Central memory CD8-positive, alpha-beta T cell (primary cell): ENCODE measurements at regions not wholly inside any gene's neighbourhood (a gene's known extent, or its start where the extent isn't known, plus 50 kb on each side); places are given as distances from the start of the nearest gene placed in this dataset.

Experiments used
- ATAC-seq: fragments of 150-1000 bp; cut with Tn5 transposase; replicated peaks from 2 replicates; pipeline ENCODE4 v1.10.0; 2022; ENCODE audit warnings: mild to moderate bottlenecking, moderate FRiP score, moderate number of reproducible peaks; ENCODE audit not compliant: poor library complexity, severe bottlenecking; ENCODE audit errors: extremely low read depth
- DNase-seq, 2 donors: peaks; one replicate each; pipeline ENCODE4 v3.0.0; 2021; ENCODE audit warnings: low spot score in 2 of 2
- H3K27ac Mint-ChIP-seq: one replicate; pipeline ENCODE4 v1.8.0; 2022; ENCODE audit warnings: low read depth, mild to moderate bottlenecking, moderate library complexity, mixed read lengths
- H3K27me3 Mint-ChIP-seq: one replicate; pipeline ENCODE4 v1.8.0; 2022; ENCODE audit warnings: mixed read lengths
- H3K36me3 Mint-ChIP-seq: one replicate; pipeline ENCODE4 v1.8.0; 2022; ENCODE audit warnings: mild to moderate bottlenecking, moderate library complexity, mixed read lengths; ENCODE audit not compliant: insufficient read depth
- H3K4me1 Mint-ChIP-seq: one replicate; pipeline ENCODE4 v1.8.0; 2022; ENCODE audit warnings: mixed read lengths
- H3K4me3 Mint-ChIP-seq: one replicate; pipeline ENCODE4 v1.8.0; 2022; ENCODE audit warnings: mild to moderate bottlenecking, moderate library complexity, mixed read lengths
- H3K9me3 Mint-ChIP-seq: one replicate; pipeline ENCODE4 v1.8.0; 2022; ENCODE audit warnings: mixed read lengths

DNA sequence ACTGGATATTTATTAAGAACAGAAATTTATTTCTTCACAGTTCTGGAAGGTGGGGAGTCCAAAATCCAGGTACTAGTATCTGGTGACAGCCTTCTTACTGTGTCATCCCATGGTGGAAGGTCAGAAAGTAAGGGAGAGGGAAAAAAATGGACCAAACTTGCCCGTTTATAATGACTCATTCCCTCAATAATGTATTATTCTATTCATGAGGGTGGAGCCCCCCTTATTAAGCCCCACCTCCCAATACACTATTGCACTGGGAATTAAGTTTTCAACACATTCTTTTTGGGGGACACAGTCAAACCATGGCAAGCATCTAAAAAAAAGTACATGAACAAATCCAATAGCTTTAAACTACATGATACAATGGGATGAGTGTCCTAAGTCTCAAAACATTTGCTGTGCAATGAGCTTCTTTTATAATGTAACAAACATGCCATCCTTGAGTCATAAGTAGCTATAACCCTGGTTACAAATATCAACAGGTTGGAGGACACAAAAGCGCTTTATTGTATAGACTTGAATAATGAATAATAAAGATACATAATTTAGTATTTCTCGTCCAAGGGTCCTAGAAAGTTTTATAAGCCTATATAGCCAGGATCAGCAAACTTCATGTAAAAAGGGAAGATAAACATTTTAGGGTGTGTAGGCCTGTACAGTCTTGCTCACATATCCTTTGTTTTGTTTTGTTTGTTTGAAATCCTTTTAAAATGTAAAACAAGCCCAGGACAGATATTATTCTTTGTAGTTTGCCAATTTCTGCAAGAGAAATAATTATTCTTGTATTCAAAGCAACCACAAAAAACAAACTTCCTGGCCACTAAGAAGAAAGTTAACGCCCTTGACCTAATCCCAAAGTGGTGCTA, 160.6 kb upstream of the RAP2B start:
- H3K36me3 Mint-ChIP-seq = no peaks in the 10 kb centered on the region

DNA sequence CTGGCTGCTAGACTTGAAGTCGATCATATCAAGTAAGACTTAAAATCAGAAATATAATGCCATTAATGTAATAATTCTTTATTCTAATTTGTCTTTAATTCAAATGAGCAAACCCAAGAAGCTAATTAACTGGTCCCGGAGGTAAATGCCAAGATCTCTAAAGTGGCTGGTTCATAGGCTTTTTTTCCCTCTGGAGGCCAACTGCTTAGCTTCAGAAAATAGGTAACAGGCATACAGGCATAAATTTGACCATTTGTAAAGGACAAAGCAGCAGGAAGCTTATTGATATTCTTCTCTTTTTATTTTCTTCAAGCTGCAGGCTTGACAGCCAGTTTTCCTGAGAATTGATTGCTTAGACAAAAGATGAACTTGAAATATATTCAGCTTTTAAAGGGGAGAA, 158.6 kb upstream of the RAP2B start:
- no peak for DNase-seq
- peaks cover 49% of the 10 kb centered on the region for H3K27me3 Mint-ChIP-seq
- H3K9me3 Mint-ChIP-seq = no peaks in the 10 kb centered on the region
- no peaks in the 10 kb centered on the region for H3K4me1 Mint-ChIP-seq
- H3K36me3 Mint-ChIP-seq = no peaks in the 10 kb centered on the region
- no peak overlapping the region for H3K4me3 Mint-ChIP-seq
- ATAC-seq = no peak
- H3K27ac Mint-ChIP-seq = no peak overlapping the region

More for the DNA sequence above, 160.6 kb upstream of the RAP2B start:
- H3K27ac Mint-ChIP-seq = no peak overlapping the region
- peaks cover 54% of the 10 kb centered on the region for H3K27me3 Mint-ChIP-seq
- ATAC-seq (no peak), DNase-seq (no peak)
- no peaks in the 10 kb centered on the region for H3K4me1 Mint-ChIP-seq
- H3K4me3 Mint-ChIP-seq = no peak overlapping the region
- no peaks in the 10 kb centered on the region for H3K9me3 Mint-ChIP-seq

GRCh38 chr3:153003862-153004261, 158.2 kb upstream of the RAP2B start:
- no peak for DNase-seq
- Mint-ChIP-seq H3K4me3 (no peak overlapping the region), H3K27me3 (peaks cover 49% of the 10 kb centered on the region), H3K27ac (no peak overlapping the region), H3K4me1 (no peaks in the 10 kb centered on the region), H3K9me3 (no peaks in the 10 kb centered on the region), H3K36me3 (no peaks in the 10 kb centered on the region)
- ATAC-seq = no peak

DNA sequence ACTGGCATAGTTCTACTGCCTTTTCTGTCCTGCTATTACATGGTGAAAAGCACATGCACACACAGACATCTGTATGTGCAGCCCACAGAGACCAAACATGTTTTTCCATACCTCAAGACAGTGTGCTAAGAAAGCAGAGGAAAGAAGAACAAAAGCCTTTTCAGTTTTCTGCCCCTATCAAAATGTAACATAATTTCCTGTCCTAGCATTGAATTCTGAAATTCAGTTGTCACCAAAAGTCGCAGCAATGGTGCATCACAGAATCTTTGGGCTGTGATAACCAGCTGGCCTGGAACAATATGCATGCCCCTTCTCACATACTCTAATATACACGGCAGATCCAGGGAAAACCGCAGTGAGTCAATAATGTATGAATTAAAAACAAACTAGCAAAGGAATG, 153.8 kb upstream of the RAP2B start:
- no peaks in the 10 kb centered on the region for H3K9me3 Mint-ChIP-seq
- H3K4me3 Mint-ChIP-seq = no peak overlapping the region
- ATAC-seq (no peak), DNase-seq (no peak)
- peaks cover 42% of the 10 kb centered on the region for H3K27me3 Mint-ChIP-seq
- no peak overlapping the region for H3K27ac Mint-ChIP-seq
- no peaks in the 10 kb centered on the region for H3K36me3 Mint-ChIP-seq
- no peaks in the 10 kb centered on the region for H3K4me1 Mint-ChIP-seq

GRCh38 chr3:153023896-153024295, 138.1 kb upstream of the RAP2B start:
- DNase-seq = no peak
- no peaks in the 10 kb centered on the region for H3K4me1 Mint-ChIP-seq
- H3K36me3 Mint-ChIP-seq = no peaks in the 10 kb centered on the region
- no peak overlapping the region for H3K4me3 Mint-ChIP-seq
- H3K9me3 Mint-ChIP-seq = no peaks in the 10 kb centered on the region
- no peak overlapping the region for H3K27ac Mint-ChIP-seq
- peaks cover 57% of the 10 kb centered on the region for H3K27me3 Mint-ChIP-seq
- ATAC-seq = no peak

GRCh38 chr3:153026026-153026425, 136.0 kb upstream of the RAP2B start:
- ATAC-seq (no peak), DNase-seq (no peak)
- Mint-ChIP-seq H3K4me3 (no peak overlapping the region), H3K27ac (no peak overlapping the region), H3K9me3 (no peaks in the 10 kb centered on the region), H3K27me3 (peaks cover 47% of the 10 kb centered on the region), H3K36me3 (no peaks in the 10 kb centered on the region), H3K4me1 (no peaks in the 10 kb centered on the region)

DNA sequence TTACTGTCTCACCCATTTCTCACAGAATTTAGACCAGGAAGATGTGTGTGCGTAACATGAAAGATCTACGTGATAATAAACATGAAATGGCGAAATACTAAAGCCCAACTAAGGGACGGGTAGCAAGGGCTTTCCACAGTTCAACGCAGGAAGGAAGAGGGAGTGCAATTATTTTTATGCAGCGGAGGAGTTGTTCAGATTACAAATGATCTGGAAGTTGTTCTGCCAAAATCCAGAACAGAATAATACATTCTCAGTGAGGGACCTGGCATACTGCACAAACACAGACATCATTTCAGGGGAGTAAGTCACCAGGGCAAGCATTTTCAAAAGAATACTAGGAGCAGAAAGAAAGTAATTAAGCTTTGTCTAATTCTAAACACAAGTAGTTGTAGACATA, 133.6 kb upstream of the RAP2B start:
- DNase-seq (no peak), ATAC-seq (no peak)
- peaks cover 25% of the 10 kb centered on the region for H3K27me3 Mint-ChIP-seq
- no peaks in the 10 kb centered on the region for H3K9me3 Mint-ChIP-seq
- no peaks in the 10 kb centered on the region for H3K4me1 Mint-ChIP-seq
- H3K36me3 Mint-ChIP-seq = no peaks in the 10 kb centered on the region
- H3K27ac Mint-ChIP-seq = no peak overlapping the region
- H3K4me3 Mint-ChIP-seq = no peak overlapping the region

- ATAC-seq (no peak), DNase-seq (no peak)
- H3K4me1 Mint-ChIP-seq = no peaks in the 10 kb centered on the region
- H3K36me3 Mint-ChIP-seq = no peaks in the 10 kb centered on the region
- no peak overlapping the region for H3K27ac Mint-ChIP-seq
- H3K4me3 Mint-ChIP-seq = no peak overlapping the region
- H3K27me3 Mint-ChIP-seq = peaks cover 16% of the 10 kb centered on the region
- H3K9me3 Mint-ChIP-seq = no peaks in the 10 kb centered on the region
Observed at GRCh38 chr3:153029350-153029749, 132.7 kb upstream of the RAP2B start.

DNA sequence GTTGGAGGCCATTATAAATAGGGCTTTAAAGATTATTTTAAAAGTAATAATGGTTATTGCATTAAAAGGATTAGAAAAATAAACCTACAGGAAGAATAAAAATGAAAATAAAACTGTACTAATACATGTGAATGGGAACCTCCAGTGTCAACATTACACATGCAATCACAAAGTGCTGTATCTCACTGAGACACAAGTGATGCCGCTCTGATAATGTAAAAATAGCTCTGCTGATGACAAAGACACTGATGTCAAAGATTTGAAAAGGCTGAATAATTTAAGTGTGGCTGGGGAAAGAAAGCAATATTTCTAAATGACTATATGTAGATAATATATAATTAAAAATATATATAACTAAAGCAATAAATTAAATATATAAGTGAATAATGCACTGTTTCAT, 129.1 kb upstream of the RAP2B start:
- no peaks in the 10 kb centered on the region for H3K9me3 Mint-ChIP-seq
- H3K27me3 Mint-ChIP-seq = peaks cover 12% of the 10 kb centered on the region
- no peaks in the 10 kb centered on the region for H3K36me3 Mint-ChIP-seq
- no peak for DNase-seq
- no peak overlapping the region for H3K4me3 Mint-ChIP-seq
- ATAC-seq = no peak
- H3K27ac Mint-ChIP-seq = no peak overlapping the region
- H3K4me1 Mint-ChIP-seq = no peaks in the 10 kb centered on the region

DNA sequence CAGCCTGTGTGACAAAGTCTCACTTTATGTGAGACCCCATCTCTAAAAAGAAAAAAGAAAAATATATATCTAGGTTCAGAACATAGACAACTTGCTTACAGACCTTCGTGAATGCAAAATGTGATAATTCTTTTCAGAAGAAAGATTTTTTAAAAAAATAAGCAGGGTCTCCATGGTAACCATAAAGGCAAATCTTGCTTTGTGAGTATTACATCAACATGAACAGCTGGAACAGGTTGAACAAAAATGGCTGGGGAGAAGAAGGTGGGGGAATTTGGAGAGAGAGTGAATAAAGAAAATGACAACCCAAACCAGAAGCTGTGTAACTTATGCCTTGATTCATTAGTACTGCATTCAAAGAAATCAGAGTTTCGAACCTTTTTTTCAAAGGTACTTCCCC, 125.2 kb upstream of the RAP2B start:
- H3K4me1 Mint-ChIP-seq = peaks cover 5% of the 10 kb centered on the region
- no peak for ATAC-seq
- H3K27me3 Mint-ChIP-seq = no peaks in the 10 kb centered on the region
- peaks cover 2% of the 10 kb centered on the region for H3K36me3 Mint-ChIP-seq
- H3K27ac Mint-ChIP-seq = no peak overlapping the region
- no peaks in the 10 kb centered on the region for H3K9me3 Mint-ChIP-seq
- no peak overlapping the region for H3K4me3 Mint-ChIP-seq
- DNase-seq = no peak

DNA sequence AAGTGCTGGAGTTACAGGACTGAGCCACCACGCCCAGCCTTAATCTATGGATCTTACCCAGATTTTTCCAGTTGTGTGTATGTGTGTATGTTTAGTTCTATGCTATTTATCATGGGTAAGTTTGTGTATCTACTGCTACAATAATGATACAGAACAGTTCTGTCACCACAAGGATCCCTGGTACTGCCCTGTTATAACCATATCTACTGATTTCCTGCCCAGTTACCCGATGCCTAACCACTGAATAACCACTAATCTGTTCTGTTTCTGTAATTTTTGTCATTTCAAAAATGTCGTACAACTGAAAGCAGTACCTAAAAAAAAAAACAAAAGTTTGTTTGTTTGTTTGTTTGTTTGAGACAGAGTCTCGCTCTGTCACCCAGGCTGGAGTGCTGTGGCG, 123.7 kb upstream of the RAP2B start:
- ATAC-seq = peak; percentile 32
- Mint-ChIP-seq H3K27me3 (no peaks in the 10 kb centered on the region), H3K4me3 (no peak overlapping the region), H3K27ac (no peak overlapping the region), H3K36me3 (peaks cover 2% of the 10 kb centered on the region), H3K4me1 (peaks cover 5% of the 10 kb centered on the region), H3K9me3 (no peaks in the 10 kb centered on the region)
- no peak for DNase-seq

DNA sequence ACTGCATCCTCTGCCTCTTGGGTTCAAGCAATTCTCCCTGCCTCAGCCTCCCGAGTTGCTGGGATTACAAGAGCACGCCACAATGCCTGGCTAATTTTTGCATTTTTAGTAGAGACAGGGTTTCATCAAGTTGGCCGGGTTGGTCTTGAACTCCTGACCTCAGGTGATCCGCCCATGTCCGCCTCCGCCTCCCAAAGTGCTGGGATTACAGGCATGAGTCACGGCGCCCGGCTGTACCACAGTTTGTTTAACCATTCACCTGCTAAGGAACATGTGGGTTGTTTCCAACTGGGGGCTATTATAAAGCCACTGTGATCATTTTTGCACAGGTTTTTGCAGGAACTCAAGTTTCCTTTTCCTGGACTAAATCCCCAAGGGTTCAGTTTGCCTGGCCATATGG, 123.2 kb upstream of the RAP2B start:
- Mint-ChIP-seq H3K4me3 (no peak overlapping the region), H3K9me3 (no peaks in the 10 kb centered on the region), H3K27me3 (no peaks in the 10 kb centered on the region), H3K27ac (no peak overlapping the region), H3K4me1 (peaks cover 5% of the 10 kb centered on the region), H3K36me3 (peaks cover 2% of the 10 kb centered on the region)
- DNase-seq = no peak
- ATAC-seq = no peak

- Mint-ChIP-seq H3K27me3 (peaks cover 8% of the 10 kb centered on the region), H3K4me1 (peaks cover 5% of the 10 kb centered on the region), H3K9me3 (no peaks in the 10 kb centered on the region), H3K36me3 (peaks cover 2% of the 10 kb centered on the region), H3K4me3 (no peak overlapping the region), H3K27ac (no peak overlapping the region)
- no peak for ATAC-seq
- no peak for DNase-seq
Observed at GRCh38 chr3:153041181-153041580, 120.8 kb upstream of the RAP2B start.
